OCI-M1 (cell line): ENCODE measurements at regions not wholly inside any gene's neighbourhood (a gene's known extent, or its start where the extent isn't known, plus 50 kb on each side); places are given as distances from the start of the nearest gene placed in this dataset.

Source experiments
- DNase-seq: peaks from one replicate; lab custom pipeline; 2025; lab: John Stamatoyannopoulos, UW

- no peak for DNase-seq
Measured at GRCh38 chr7:16137944-16138343, 283.4 kb downstream of the CRPPA start.

GRCh38 chr7:16136896-16137295 lies 284.4 kb downstream of the CRPPA start:
- DNase-seq = peak; percentile 19

DNA sequence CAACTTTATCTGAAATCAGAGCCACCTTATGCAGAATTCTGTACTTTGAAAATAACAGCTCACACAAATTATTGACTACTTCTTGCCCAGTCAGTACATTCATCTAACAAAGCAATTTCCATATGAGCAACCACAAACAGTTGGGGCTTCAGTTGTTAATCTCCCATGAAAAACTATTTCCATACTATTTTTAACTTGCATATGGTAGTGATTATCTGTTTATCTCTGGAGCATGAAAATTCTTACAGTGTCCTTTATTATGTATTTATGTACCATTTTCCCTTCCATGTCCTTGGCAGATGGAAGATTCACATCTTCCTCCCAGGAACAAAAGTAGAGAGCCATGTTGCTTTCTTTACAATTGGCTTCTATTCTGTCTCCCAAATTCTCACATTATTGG lies 285.7 kb downstream of the CRPPA start:
- no peak for DNase-seq

DNA sequence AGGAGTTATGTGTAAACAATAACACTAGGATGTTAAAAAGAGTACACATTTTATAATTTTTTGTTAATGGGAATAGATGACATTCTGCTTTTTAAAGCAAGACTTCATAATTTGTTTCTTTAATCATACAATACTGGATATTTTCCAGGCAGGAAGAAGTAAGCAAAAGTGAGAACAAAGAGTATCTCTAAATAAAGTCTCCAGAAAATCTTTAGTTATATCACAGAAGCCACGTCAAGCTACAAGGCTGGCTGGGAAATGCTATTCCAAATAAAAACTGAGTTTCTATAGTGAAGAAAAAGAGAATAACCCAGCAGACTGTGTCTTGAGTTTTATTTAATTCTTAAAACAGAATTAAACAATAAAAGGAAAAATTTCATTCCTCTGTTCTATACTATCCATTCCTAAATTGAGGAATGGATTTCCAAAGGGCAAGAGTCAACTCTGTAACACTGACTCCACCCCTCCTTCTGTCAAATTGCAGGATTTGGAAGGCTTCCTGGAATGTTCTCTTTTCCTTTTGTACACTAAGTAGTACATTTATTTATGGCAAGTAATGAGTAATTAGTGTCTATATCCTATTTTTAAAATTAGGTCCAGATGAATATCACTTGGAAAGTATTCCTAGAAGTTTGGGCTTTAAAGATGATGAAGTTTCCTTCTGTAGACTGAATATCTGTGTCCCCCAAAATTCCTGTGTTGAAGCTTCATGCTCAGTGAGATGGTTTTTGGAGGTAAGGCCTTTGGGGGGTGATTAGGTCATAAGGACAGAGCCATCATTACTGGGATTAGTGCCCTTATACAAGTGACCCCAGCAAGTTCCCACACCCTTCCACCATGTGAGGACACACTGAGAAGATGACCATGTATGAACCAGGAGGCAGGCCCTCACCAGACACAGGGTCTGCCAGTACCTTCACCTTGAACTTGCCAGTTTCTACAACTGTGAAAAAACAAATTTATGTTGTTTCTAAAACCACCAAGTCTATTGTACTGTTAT lies 290.9 kb downstream of the CRPPA start:
- DNase-seq = no peak

GRCh38 chr7:16129431-16130110 lies 291.8 kb downstream of the CRPPA start:
- no peak for DNase-seq

DNA sequence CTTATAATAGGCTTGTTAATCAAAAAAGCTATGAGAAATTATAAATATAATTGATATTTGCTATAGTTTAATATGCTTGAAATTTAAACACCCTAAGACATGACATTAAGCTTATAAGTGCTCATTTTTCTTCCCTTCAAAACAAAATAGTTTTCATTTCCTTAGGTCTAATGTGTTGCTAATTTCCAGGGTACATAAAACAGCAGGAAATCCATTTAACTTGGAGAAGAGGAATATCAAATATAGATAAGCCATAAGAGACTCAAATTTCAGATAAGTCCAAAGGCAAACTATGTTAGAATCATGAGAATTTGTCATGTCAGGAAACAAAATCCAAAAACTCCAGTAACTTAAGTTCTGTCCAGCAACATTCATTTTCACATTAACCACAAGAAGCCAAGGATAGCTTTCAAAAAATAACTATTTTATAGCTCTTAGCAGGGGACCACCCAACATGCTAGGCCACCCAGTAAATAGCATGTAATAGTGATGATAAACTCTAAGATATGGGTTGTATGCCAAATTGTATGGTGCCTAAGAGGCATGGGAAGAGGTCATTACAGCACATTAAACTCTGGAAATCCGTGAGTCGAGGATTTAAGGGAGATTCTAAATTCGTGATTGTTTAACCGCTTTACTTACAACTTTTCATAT lies 298.1 kb downstream of the CRPPA start:
- DNase-seq = no peak

DNA sequence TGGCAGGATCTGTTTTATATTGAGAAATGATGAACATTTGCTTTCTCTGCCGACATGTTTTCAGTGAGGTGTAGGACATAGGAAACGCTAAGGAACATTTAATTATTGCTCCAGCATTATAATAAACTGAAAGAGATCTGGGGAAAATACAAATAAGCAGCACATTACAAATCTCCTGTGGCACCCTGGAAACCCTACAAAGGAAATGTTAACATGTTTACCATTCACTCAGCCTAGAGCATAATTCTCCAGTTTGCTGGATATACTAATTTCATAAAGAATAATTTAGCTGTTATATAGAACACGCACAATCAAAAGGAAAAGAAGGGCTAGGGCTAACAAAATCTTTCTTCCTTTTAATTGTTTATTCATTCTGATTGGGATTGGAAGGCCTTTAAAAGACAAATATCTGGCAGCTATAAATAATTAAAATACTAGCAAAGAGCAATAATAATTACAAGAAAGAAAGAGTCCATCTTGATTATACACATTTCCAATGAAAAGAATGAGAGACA lies 299.4 kb downstream of the CRPPA start:
- DNase-seq = no peak

GRCh38 chr7:16115374-16115773 lies 306.0 kb downstream of the CRPPA start:
- DNase-seq = no peak

- peak; percentile 36 for DNase-seq
Measured at GRCh38 chr7:16114633-16115032, 306.7 kb downstream of the CRPPA start.

GRCh38 chr7:16114071-16114470 lies 307.3 kb downstream of the CRPPA start:
- no peak for DNase-seq

GRCh38 chr7:16113058-16113457 lies 308.3 kb downstream of the CRPPA start:
- DNase-seq = no peak

DNA sequence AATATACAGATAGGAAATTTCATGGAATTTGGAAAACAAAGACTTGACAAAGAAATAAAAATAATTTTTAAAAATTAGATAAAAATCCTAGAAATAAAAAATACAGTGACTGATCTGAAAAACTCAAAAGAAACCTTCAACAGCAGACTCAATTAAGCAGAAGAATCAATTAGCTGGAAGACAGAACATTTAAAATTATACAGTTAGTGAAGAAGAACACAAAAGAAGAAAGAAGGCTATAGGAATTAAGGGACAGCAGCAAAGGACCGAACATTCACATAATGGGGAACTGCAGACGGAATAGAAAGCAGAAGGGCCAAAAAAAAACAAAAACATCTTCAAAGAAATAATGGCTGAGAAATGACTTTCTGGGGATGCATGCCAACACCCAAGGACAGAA lies 314.5 kb downstream of the CRPPA start:
- DNase-seq = no peak

DNA sequence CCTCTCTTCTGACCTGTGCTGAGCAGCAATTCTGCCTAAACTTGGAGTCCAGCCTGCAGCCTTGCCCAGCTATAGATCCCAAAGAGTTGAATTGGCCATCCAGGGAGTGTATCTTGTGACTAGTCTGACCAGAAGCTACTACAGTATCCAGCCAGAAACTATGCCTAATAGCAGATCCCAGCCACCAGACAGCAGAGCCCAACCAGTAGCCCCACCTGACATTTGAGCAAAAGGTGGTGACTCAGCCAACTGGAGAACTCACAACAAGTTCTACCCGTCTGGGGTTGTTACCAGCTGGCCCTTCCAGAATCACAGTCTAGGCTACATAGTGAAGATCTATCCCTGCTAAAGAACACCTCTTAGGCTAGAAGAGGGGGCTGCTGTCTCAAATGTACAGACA lies 315.0 kb downstream of the CRPPA start:
- DNase-seq = no peak

- no peak for DNase-seq
Measured at GRCh38 chr7:16099302-16099849, 322.0 kb downstream of the CRPPA start.

- DNase-seq = peak; percentile 61
Measured at GRCh38 chr7:16098585-16099179, 322.7 kb downstream of the CRPPA start.

- no peak for DNase-seq
Measured at GRCh38 chr7:16098058-16098457, 323.3 kb downstream of the CRPPA start.

DNA sequence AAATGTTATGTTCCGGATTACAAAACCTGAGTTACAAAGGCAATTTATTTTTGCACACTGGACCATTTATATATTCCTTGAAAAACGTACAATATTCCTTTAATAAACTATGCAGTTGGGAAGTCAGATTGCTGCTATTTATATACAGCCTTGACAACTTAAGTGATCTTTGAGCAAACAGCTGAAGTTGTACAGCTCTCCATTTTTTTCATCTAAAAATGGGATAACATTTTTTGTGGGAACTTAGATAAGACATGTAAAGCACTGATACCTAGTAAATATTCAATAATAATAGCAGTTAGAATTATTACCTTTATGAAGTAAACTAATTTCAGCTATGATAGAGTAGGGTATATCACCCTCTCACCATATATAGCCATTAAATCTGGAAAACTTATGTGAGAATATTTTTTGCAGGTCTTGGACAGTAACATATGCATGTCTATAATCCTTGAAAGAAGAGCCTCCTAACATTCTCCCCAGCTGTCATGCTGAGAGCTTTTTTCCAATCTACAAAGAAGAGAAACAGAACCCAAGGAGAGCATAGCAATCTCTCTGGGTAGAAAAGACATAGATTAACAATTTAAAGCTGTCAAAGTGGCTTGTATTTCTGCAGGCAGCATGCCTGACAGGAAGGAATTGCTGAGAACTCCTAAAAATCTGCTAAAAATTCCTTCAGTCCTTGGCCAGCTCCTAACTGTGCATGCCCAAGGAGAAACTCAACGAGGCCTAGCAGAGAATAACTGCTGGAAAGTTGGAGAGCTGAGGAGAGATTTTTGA lies 326.0 kb downstream of the CRPPA start:
- DNase-seq = no peak

GRCh38 chr7:16094651-16095050 lies 326.7 kb downstream of the CRPPA start:
- DNase-seq = no peak

- DNase-seq = no peak
Measured at GRCh38 chr7:16092711-16093110, 328.6 kb downstream of the CRPPA start.

DNA sequence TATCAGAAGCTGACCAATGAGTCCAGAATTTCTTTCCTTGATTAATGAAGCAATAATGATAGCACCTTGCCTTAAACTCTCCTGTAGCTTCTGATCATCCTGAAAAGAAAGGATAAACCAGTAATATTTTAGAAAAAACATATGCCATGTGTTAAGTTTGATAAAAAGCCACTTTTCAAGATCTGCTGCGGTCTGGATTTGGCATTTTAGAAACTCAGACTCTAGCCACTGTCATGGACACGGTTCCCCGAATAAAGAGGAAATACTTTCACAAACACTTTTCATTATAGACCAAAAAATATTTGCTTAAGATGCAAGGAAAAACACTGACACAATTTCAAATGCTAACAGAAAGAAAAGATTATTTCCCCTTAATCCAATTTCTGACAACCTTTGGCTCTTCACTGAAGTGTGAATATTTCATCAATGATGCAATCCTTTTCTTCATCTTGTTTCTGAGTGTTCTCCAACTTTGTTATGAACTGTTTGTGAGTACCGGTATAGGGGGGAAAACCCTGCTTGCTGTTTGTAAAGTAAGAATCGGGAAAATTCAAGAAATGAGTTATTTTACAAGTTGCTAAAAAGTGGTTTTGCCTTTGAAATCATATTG lies 329.5 kb downstream of the CRPPA start:
- DNase-seq = peak; percentile 76

DNA sequence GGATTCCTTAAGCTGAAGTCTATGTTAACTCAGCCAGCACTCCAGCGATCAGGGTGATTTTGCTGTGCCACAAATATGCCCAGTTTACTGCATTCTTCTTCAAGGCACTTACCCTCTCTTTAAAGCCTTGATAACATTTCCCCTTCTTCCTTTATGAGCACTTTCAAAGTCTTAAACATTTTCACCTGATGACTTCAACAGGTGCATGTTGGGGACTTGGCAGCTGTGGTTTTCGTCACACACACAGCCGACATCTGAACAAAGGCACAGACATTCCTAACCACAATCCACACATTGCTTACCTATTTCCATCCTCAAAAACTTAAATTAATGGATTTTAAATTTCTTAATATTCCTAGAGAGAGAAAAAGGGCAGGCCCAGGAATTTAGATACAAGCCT lies 331.5 kb downstream of the CRPPA start:
- no peak for DNase-seq
